ENCODE measurements at regions not wholly inside any gene's neighbourhood (a gene's known extent, or its start where the extent isn't known, plus 50 kb on each side); places are given as distances from the start of the nearest gene placed in this dataset.

DNA sequence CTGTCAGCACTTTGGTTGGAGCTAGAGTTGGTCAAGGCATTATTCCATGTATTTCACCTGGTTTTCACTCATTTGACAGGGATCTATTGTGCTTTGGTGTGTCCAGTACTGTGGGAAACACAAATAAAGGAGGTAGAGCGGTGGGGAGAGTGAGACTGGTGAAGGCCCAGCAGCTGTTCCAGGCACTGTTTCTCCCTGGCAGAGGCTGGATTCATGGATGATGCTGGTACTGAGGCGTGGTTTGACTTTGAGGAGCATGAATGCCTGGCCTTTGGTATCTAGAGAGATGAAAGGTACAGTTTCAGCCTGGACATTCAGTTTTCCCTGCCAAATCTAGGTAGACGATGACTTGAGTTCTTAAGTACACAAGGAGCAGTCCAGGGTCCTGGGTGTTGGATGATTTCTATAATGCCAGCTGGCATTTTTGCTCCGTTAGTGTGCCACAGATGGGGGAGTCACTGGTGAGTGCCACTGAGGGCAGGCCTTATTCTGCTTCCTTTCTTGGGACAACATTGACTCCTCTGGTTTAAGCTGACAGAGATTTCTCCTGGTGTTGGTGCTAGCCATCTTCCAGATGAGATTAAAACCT, 162.2 kb upstream of the BMPER start:
- TF ChIP-seq, protein P1, sequence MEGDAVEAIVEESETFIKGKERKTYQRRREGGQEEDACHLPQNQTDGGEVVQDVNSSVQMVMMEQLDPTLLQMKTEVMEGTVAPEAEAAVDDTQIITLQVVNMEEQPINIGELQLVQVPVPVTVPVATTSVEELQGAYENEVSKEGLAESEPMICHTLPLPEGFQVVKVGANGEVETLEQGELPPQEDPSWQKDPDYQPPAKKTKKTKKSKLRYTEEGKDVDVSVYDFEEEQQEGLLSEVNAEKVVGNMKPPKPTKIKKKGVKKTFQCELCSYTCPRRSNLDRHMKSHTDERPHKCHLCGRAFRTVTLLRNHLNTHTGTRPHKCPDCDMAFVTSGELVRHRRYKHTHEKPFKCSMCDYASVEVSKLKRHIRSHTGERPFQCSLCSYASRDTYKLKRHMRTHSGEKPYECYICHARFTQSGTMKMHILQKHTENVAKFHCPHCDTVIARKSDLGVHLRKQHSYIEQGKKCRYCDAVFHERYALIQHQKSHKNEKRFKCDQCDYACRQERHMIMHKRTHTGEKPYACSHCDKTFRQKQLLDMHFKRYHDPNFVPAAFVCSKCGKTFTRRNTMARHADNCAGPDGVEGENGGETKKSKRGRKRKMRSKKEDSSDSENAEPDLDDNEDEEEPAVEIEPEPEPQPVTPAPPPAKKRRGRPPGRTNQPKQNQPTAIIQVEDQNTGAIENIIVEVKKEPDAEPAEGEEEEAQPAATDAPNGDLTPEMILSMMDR (IDR thresholded peaks at IDR 0.05), result no peak
- TF ChIP-seq POLR2A (IDR thresholded peaks at IDR 0.05), result no peak
- TF ChIP-seq POLR2AphosphoS5 (IDR thresholded peaks at IDR 0.05; ENCODE audit: insufficient read depth in 1 of 2, low read depth in 1 of 2), result no peak
